ENCODE measurements at regions not wholly inside any gene's neighbourhood (a gene's known extent, or its start where the extent isn't known, plus 50 kb on each side); places are given as distances from the start of the nearest gene placed in this dataset.
"Not testable (repeated sequence)": the region's sequence is repeated elsewhere in the genome, so short reads cannot be mapped to it uniquely, and the experiment has no call there.

DNA sequence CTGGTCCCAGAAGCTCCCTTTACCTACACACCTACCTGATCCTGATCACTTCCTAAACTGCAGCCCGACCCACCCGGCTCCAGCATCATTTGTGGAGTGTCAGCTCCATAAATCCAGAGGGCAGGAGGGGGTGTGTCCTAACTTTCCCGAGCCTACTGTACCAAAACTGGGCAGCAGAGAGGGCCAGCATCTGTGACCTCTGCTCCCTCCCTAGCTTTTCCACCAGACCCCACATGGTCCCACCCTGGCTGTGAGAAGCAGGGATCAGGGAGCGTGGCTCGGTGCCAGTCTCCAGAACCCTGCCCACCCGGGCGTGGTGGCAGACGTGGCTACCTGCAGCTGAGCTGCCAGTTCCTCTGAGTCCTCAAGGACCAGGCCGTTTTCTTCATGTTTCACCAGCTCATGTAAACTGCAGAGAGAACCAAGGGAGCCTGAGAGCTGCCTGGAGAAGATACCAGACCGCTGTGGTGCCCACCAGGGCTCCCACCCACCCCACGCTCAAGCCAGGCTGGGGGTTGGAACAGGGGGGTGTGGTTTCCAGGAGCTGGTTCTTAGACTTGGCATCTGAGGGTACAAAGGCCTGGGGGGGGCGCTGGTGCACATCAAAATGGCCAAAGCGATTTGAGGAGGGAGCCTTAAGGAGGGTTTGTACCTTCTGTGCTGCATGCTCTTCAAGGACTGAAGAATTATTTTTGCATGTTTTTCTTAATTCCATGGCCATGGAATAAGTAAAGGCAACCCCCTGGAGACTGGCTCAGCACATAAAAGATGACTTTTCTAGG, 76.7 kb upstream of the DRD5 start:
- peak in 1 of 2 experiments; percentile 12 for DNase-seq

DNA sequence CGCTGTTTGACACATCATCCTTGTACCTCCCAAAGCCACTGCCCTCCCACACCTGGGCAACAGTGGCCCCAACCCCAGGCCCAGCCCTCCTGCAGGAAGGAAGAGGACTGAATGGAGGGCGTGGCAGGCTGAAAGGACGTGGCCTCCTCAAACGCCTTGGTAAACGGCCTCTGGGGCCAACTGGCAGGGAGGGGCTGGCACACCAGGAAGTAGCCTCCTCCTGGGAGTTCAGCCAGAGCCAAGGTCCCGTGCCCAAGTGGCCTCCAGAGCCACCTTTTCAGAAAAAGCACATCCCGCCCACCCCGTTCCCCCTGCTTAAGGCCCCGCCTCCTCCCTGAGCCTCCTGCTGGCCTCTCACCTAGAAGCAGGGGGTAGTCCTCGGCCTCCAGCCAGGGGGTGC, 74.2 kb upstream of the DRD5 start:
- not testable (repeated sequence) for DNase-seq

- not testable (repeated sequence) for DNase-seq
Observed at GRCh38 chr4:9707936-9708335, 73.5 kb upstream of the DRD5 start.

DNA sequence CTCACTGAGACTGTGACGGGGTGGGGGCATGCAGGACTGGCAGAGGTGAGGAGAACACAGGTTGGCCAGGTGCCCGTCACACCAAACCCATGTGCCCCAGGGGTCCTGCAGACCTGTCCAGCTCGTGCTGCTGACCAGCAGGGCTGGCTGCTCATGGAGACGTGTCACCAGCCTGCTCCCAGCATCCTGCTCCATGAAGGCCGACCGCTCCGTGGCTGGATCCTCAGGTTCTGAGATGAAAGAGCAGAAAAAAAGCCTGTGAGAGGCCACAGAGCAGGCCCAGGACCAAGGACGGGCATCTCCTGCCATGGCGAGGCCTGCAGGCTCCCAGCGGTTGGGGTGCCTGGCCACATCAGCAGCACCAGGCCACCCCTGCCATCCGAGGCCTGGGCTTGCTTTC, 71.7 kb upstream of the DRD5 start:
- no peak for DNase-seq

GRCh38 chr4:9715271-9715670, 66.2 kb upstream of the DRD5 start:
- not testable (repeated sequence) for DNase-seq

- DNase-seq: no peak
Observed at GRCh38 chr4:9716093-9716492, 65.3 kb upstream of the DRD5 start.

DNA sequence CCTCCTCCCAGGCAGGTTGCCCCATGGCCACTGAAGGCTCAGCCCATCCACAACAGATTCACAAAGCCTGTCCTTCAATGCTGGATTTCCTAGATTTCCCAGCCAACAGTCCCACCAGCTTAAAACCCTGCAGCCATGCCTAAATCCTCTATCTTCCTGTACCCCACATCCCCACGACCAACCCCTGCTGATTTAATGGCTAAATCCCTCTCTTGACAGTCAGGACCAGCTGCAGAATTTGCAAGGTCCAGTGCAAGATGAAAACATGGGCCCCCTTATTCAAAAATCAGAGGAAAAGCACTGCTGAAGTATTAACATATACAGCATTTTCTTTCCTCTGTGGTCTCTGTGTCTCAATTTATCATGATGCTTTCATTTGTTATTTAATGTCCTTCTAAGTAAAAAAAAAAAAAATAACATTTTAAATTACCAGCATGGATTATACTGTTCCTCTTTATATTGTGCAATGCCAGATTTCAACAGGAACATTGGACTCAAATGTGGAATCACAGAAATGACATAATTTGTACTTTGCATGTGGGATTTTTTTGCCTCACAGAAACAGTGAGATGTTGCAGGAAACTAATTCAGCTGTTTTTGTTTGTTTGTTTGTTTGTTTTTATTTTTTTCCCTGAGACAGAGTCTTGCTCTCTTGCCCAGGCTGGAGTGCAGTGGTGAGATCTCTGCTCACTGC, 63.0 kb upstream of the DRD5 start:
- DNase-seq: not testable (repeated sequence)

- not testable (repeated sequence) for DNase-seq
Observed at GRCh38 chr4:9722131-9722530, 59.3 kb upstream of the DRD5 start.

All from NCI-H1930 (cell line).